ENCODE measurements at regions not wholly inside any gene's neighbourhood (a gene's known extent, or its start where the extent isn't known, plus 50 kb on each side); places are given as distances from the start of the nearest gene placed in this dataset.

- intact Hi-C loops (cut with micrococcal nuclease), result no loop called here
Observed at GRCh38 chr20:6884114-6884513, 116.6 kb downstream of the BMP2 start.

GRCh38 chr20:6886065-6886729 lies 118.7 kb downstream of the BMP2 start:
- intact Hi-C loops (cut with micrococcal nuclease), result no loop called here

GRCh38 chr20:6887966-6888365 lies 120.5 kb downstream of the BMP2 start:
- intact Hi-C loops (cut with micrococcal nuclease), result no loop called here

GRCh38 chr20:6888736-6889395 lies 121.4 kb downstream of the BMP2 start:
- intact Hi-C loops (cut with micrococcal nuclease), result no loop called here

GRCh38 chr20:6892724-6893123 lies 125.2 kb downstream of the BMP2 start:
- intact Hi-C loops (cut with micrococcal nuclease), result no loop called here

GRCh38 chr20:6898928-6899327 lies 131.4 kb downstream of the BMP2 start:
- intact Hi-C loops (cut with micrococcal nuclease), result no loop called here

GRCh38 chr20:6906871-6907270 lies 139.4 kb downstream of the BMP2 start:
- intact Hi-C loops (cut with micrococcal nuclease), result no loop called here

GRCh38 chr20:6908673-6909072 lies 141.2 kb downstream of the BMP2 start:
- intact Hi-C loops (cut with micrococcal nuclease), result no loop called here

GRCh38 chr20:6909608-6910007 lies 142.1 kb downstream of the BMP2 start:
- intact Hi-C loops (cut with micrococcal nuclease), result no loop called here

- intact Hi-C loops (cut with micrococcal nuclease), result no loop called here
Observed at GRCh38 chr20:6914986-6915385, 147.5 kb downstream of the BMP2 start.

- intact Hi-C loops (cut with micrococcal nuclease), result no loop called here
Observed at GRCh38 chr20:6916938-6917337, 149.5 kb downstream of the BMP2 start.

GRCh38 chr20:6919792-6920468 lies 152.4 kb downstream of the BMP2 start:
- intact Hi-C loops (cut with micrococcal nuclease), result no loop called here

GRCh38 chr20:6920991-6921613 lies 153.6 kb downstream of the BMP2 start:
- intact Hi-C loops (cut with micrococcal nuclease), result no loop called here

- intact Hi-C loops (cut with micrococcal nuclease), result no loop called here
Observed at GRCh38 chr20:6921717-6922386, 154.4 kb downstream of the BMP2 start.

GRCh38 chr20:6924681-6925080 lies 157.2 kb downstream of the BMP2 start:
- intact Hi-C loops (cut with micrococcal nuclease), result no loop called here

GRCh38 chr20:6925744-6926278 lies 158.3 kb downstream of the BMP2 start:
- intact Hi-C loops (cut with micrococcal nuclease), result no loop called here

GRCh38 chr20:6940048-6940447 lies 172.6 kb downstream of the BMP2 start:
- intact Hi-C loops (cut with micrococcal nuclease), result no loop called here

- intact Hi-C loops (cut with micrococcal nuclease), result no loop called here
Observed at GRCh38 chr20:6940876-6941275, 173.4 kb downstream of the BMP2 start.

- intact Hi-C loops (cut with micrococcal nuclease), result no loop called here
Observed at GRCh38 chr20:6941571-6941970, 174.1 kb downstream of the BMP2 start.

GRCh38 chr20:6942266-6942665 lies 174.8 kb downstream of the BMP2 start:
- intact Hi-C loops (cut with micrococcal nuclease), result no loop called here

GRCh38 chr20:6944292-6944691 lies 176.8 kb downstream of the BMP2 start:
- intact Hi-C loops (cut with micrococcal nuclease), result no loop called here

All from T-helper 1 cell treated with Interleukin-12 subunit alpha and Interleukin-12 subunit beta and Interleukin-4 antibody, amounts not matched to agents 30 ng/mL and 1 ng/mL, for 36 hours (primary cell).